ENCODE measurements at regions not wholly inside any gene's neighbourhood (a gene's known extent, or its start where the extent isn't known, plus 50 kb on each side); places are given as distances from the start of the nearest gene placed in this dataset.

DNA sequence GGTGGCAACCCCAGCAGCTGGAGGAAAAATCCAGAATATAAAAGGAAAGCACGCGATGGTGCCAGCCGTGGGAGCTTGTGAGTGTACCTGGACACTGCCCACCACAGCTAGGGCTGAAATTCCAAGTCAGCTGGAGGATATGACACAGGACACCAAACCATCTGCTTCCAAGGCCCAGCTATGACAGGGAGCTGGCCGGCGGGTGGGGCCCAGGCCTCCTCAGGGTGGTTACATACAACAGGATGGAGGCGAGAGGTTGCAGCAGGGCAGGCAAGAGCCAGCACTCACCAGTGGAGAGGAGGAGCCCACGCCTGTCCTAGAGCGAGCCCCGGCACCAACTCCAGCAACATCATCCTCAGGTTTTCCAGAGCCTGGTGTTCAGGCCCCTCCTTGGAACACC is 163.2 kb upstream of the RPL38 start:
- Histone ChIP-seq H3K79me2 (replicated peaks; ENCODE audit: insufficient read depth, low read length) (no peaks in the 10 kb centered on the region), H3K9me3 (ENCODE audit: low read length) (no peaks in the 10 kb centered on the region), H3K4me3 (ENCODE audit: low read length) (no peak overlapping the region), H3K9ac (ENCODE audit: low read length) (no peak overlapping the region), H4K20me1 (ENCODE audit: insufficient read depth) (no peaks in the 10 kb centered on the region), H3K4me2 (ENCODE audit: low read length) (no peak overlapping the region), H3K27me3 (ENCODE audit: insufficient read depth, low read depth, low read length) (no peaks in the 10 kb centered on the region), H2AFZ (ENCODE audit: low read depth, low read length) (no peak overlapping the region), H3F3A (ENCODE audit: insufficient read depth, low read length, poor library complexity, severe bottlenecking) (no peaks in the 10 kb centered on the region), H3K9me2 (ENCODE audit: insufficient read depth, low read length) (no peaks in the 10 kb centered on the region), H3K27ac (ENCODE audit: low read length) (no peak overlapping the region), H3K36me3 (ENCODE audit: insufficient read depth, low read length) (no peaks in the 10 kb centered on the region)
- TF ChIP-seq EP300 (conservative IDR thresholded peaks at IDR 0.05; ENCODE audit: poor library complexity, severe bottlenecking) (no peak), MXI1 (conservative IDR thresholded peaks at IDR 0.05; ENCODE audit: poor library complexity, severe bottlenecking) (no peak), TAF1 (IDR thresholded peaks at IDR 0.05; ENCODE audit: low read depth) (no peak), RAD21 (conservative IDR thresholded peaks at IDR 0.05) (no peak), POLR2AphosphoS5 (IDR thresholded peaks at IDR 0.05) (no peak), CTCF (IDR thresholded peaks at IDR 0.05; ENCODE audit: poor library complexity, severe bottlenecking) (no peak), SMC3 (conservative IDR thresholded peaks at IDR 0.05; ENCODE audit: poor library complexity) (no peak), EZH2 (IDR thresholded peaks at IDR 0.05; ENCODE audit: borderline replicate concordance, insufficient read depth, low read length, poor library complexity, severe bottlenecking) (no peak)
- TF ChIP-seq, protein P1, sequence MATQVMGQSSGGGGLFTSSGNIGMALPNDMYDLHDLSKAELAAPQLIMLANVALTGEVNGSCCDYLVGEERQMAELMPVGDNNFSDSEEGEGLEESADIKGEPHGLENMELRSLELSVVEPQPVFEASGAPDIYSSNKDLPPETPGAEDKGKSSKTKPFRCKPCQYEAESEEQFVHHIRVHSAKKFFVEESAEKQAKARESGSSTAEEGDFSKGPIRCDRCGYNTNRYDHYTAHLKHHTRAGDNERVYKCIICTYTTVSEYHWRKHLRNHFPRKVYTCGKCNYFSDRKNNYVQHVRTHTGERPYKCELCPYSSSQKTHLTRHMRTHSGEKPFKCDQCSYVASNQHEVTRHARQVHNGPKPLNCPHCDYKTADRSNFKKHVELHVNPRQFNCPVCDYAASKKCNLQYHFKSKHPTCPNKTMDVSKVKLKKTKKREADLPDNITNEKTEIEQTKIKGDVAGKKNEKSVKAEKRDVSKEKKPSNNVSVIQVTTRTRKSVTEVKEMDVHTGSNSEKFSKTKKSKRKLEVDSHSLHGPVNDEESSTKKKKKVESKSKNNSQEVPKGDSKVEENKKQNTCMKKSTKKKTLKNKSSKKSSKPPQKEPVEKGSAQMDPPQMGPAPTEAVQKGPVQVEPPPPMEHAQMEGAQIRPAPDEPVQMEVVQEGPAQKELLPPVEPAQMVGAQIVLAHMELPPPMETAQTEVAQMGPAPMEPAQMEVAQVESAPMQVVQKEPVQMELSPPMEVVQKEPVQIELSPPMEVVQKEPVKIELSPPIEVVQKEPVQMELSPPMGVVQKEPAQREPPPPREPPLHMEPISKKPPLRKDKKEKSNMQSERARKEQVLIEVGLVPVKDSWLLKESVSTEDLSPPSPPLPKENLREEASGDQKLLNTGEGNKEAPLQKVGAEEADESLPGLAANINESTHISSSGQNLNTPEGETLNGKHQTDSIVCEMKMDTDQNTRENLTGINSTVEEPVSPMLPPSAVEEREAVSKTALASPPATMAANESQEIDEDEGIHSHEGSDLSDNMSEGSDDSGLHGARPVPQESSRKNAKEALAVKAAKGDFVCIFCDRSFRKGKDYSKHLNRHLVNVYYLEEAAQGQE (IDR thresholded peaks at IDR 0.05; ENCODE audit: borderline replicate concordance) = no peak

- no peaks in the 10 kb centered on the region for H3K36me3 ChIP-seq (ENCODE audit: insufficient read depth, low read length)
- H3K27me3 ChIP-seq (ENCODE audit: insufficient read depth, low read depth, low read length) = no peaks in the 10 kb centered on the region
- no peak overlapping the region for H3K4me2 ChIP-seq (ENCODE audit: low read length)
- no peaks in the 10 kb centered on the region for H3K79me2 ChIP-seq (replicated peaks; ENCODE audit: insufficient read depth, low read length)
- no peaks in the 10 kb centered on the region for H3K9me2 ChIP-seq (ENCODE audit: insufficient read depth, low read length)
- no peak overlapping the region for H3K9ac ChIP-seq (ENCODE audit: low read length)
- no peaks in the 10 kb centered on the region for H4K20me1 ChIP-seq (ENCODE audit: insufficient read depth)
- no peak overlapping the region for H3K27ac ChIP-seq (ENCODE audit: low read length)
- TF ChIP-seq SMC3 (conservative IDR thresholded peaks at IDR 0.05; ENCODE audit: poor library complexity) (no peak), EP300 (conservative IDR thresholded peaks at IDR 0.05; ENCODE audit: poor library complexity, severe bottlenecking) (no peak), MXI1 (conservative IDR thresholded peaks at IDR 0.05; ENCODE audit: poor library complexity, severe bottlenecking) (no peak), POLR2AphosphoS5 (IDR thresholded peaks at IDR 0.05) (no peak), RAD21 (conservative IDR thresholded peaks at IDR 0.05) (no peak), EZH2 (IDR thresholded peaks at IDR 0.05; ENCODE audit: borderline replicate concordance, insufficient read depth, low read length, poor library complexity, severe bottlenecking) (no peak)
- TF ChIP-seq, protein P1 (IDR thresholded peaks at IDR 0.05; ENCODE audit: borderline replicate concordance) = no peak
- H3K9me3 ChIP-seq (ENCODE audit: low read length) = no peaks in the 10 kb centered on the region
- H2AFZ ChIP-seq (ENCODE audit: low read depth, low read length) = no peak overlapping the region
- no peaks in the 10 kb centered on the region for H3F3A ChIP-seq (ENCODE audit: insufficient read depth, low read length, poor library complexity, severe bottlenecking)
- H3K4me3 ChIP-seq (ENCODE audit: low read length) = no peak overlapping the region
Measured at GRCh38 chr17:74040729-74041128, 162.7 kb upstream of the RPL38 start.

All from neural cell (in vitro differentiated cells).